Thyroid gland (tissue), 4 donors: ENCODE measurements at regions not wholly inside any gene's neighbourhood (a gene's known extent, or its start where the extent isn't known, plus 50 kb on each side); places are given as distances from the start of the nearest gene placed in this dataset.

Experiments used
- POLR2A ChIP-seq, 2 donors: fragments of 450-650 bp; IDR thresholded peaks; one replicate each; pipeline ENCODE4 v1.6.1; 2017; ENCODE audit warnings: antibody characterized with exemption in 2 of 2, mild to moderate bottlenecking in 2 of 2, moderate library complexity in 1 of 2
- TF ChIP-seq, protein P1 (sequence below), 6 experiments: fragments of 200-600 bp in 3 of 6; fragments of 450-650 bp in 3 of 6; sonication (generic) in 3 of 6; IDR thresholded peaks; one replicate each; pipeline ENCODE4 v1.5.1; 2016 to 2019; ENCODE audit warnings: antibody characterized with exemption in 6 of 6, mild to moderate bottlenecking in 2 of 6, inconsistent platforms in 1 of 6, moderate library complexity in 1 of 6

DNA sequence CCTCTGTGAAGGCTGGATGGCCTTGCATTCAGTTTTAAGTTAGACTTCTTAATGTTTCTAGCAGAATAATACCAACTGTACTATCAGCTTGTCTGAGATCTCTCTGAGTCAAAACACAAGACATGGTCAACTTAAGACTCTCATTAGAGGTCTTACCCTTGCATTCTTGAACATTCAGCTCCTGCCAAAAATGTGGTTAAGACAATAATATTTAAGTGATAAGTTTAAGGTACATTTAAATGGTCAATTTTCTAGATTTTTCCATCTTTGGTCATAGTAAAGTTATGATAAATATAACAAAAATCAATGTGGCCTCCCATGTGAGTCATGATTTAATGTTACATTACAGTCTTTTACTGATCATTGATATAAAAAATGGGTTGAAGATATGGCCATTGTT, 75.0 kb downstream of the NR2F1 start:
- TF ChIP-seq, protein P1, sequence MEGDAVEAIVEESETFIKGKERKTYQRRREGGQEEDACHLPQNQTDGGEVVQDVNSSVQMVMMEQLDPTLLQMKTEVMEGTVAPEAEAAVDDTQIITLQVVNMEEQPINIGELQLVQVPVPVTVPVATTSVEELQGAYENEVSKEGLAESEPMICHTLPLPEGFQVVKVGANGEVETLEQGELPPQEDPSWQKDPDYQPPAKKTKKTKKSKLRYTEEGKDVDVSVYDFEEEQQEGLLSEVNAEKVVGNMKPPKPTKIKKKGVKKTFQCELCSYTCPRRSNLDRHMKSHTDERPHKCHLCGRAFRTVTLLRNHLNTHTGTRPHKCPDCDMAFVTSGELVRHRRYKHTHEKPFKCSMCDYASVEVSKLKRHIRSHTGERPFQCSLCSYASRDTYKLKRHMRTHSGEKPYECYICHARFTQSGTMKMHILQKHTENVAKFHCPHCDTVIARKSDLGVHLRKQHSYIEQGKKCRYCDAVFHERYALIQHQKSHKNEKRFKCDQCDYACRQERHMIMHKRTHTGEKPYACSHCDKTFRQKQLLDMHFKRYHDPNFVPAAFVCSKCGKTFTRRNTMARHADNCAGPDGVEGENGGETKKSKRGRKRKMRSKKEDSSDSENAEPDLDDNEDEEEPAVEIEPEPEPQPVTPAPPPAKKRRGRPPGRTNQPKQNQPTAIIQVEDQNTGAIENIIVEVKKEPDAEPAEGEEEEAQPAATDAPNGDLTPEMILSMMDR (IDR thresholded peaks at IDR 0.05), result no peak
- TF ChIP-seq POLR2A (IDR thresholded peaks at IDR 0.05), result no peak
